Right lobe of liver (tissue), 4 donors: ENCODE measurements at regions not wholly inside any gene's neighbourhood (a gene's known extent, or its start where the extent isn't known, plus 50 kb on each side); places are given as distances from the start of the nearest gene placed in this dataset.

Source experiments
- CTCF ChIP-seq, 4 donors: fragments of 200-600 bp in 3 of 4; fragments of 450-650 bp in 1 of 4; IDR thresholded peaks; one replicate each; pipeline versions ENCODE4 v1.5.1 to v1.8.0; 2016 to 2022; ENCODE audit warnings: antibody characterized with exemption in 4 of 4, mild to moderate bottlenecking in 2 of 4
- POLR2A ChIP-seq: fragments of 450-650 bp; IDR thresholded peaks from one replicate; pipeline ENCODE4 v1.6.1; 2017; ENCODE audit warnings: antibody characterized with exemption, mild to moderate bottlenecking
- donor health status: DM: no; HTN: no; CAD: no.
- donor health status: DM: no; HTN: no; CAD: no.
- donor health status: DM: no; HTN: yes; CAD: no.

GRCh38 chrX:20393944-20394343 is 127.2 kb upstream of the RPS6KA3 start:
- TF ChIP-seq CTCF (IDR thresholded peaks at IDR 0.05), result no peak
- TF ChIP-seq POLR2A, result no peak
